Neural cell (in vitro differentiated cells): ENCODE measurements at regions not wholly inside any gene's neighbourhood (a gene's known extent, or its start where the extent isn't known, plus 50 kb on each side); places are given as distances from the start of the nearest gene placed in this dataset.

Experiments
- H2AFZ ChIP-seq: fragments of 200-600, 300-800 bp; sonication (generic), shearing (Covaris generic); 2 replicates; pipeline ENCODE4 v1.6.0; 2014; ENCODE audit warnings: low read depth, mild to moderate bottlenecking, antibody characterized with exemption, low read length, moderate library complexity
- H3F3A ChIP-seq: fragments of 200-600 bp; shearing (Covaris generic); 2 replicates; pipeline ENCODE4 v1.6.1; 2016; ENCODE audit warnings: mild to moderate bottlenecking, moderate library complexity, mixed read lengths, antibody characterized with exemption, low read length; ENCODE audit not compliant: insufficient read depth, poor library complexity, severe bottlenecking
- H3K27ac ChIP-seq: fragments of 200-600, 300-800 bp; sonication (generic), shearing (Covaris generic); 2 replicates; pipeline ENCODE4 v1.5.1; 2014; ENCODE audit warnings: mild to moderate bottlenecking, low read length, moderate library complexity
- H3K27me3 ChIP-seq: fragments of 300-800, 200-600 bp; sonication (generic), shearing (Covaris generic); 2 replicates; pipeline ENCODE4 v1.6.0; 2014; ENCODE audit warnings: mild to moderate bottlenecking, low read depth, low read length, moderate library complexity; ENCODE audit not compliant: insufficient read depth
- H3K36me3 ChIP-seq: fragments of 300-800, 200-600 bp; sonication (generic), shearing (Covaris generic); 2 replicates; pipeline ENCODE4 v1.5.1; 2014; ENCODE audit warnings: mild to moderate bottlenecking, antibody characterized with exemption, low read length, moderate library complexity; ENCODE audit not compliant: insufficient read depth
- H3K4me2 ChIP-seq: fragments of 300-800, 200-600 bp; sonication (generic), shearing (Covaris generic); 2 replicates; pipeline ENCODE4 v1.6.0; 2014; ENCODE audit warnings: mild to moderate bottlenecking, low read length
- H3K4me3 ChIP-seq: fragments of 300-800, 200-600 bp; sonication (generic), shearing (Covaris generic); 2 replicates; pipeline ENCODE4 v1.5.1; 2014; ENCODE audit warnings: mild to moderate bottlenecking, low read length, moderate library complexity
- H3K79me2 ChIP-seq: fragments of 200-600 bp; shearing (Covaris generic); replicated peaks from 2 replicates; pipeline ENCODE4 v1.6.0; 2014; ENCODE audit warnings: mild to moderate bottlenecking, low read length, moderate library complexity; ENCODE audit not compliant: insufficient read depth
- H3K9ac ChIP-seq: fragments of 300-800, 200-600 bp; sonication (generic), shearing (Covaris generic); 2 replicates; pipeline ENCODE4 v1.6.1; 2016; ENCODE audit warnings: mild to moderate bottlenecking, low read length, mixed read lengths
- H3K9me2 ChIP-seq: fragments of 200-600 bp; shearing (Covaris generic); 2 replicates; pipeline ENCODE4 v1.6.1; 2016; ENCODE audit warnings: mild to moderate bottlenecking, low read length, mixed read lengths; ENCODE audit not compliant: insufficient read depth
- H3K9me3 ChIP-seq: fragments of 200-600, 300-800 bp; sonication (generic), shearing (Covaris generic); 2 replicates; pipeline ENCODE4 v1.6.1; 2016; ENCODE audit warnings: mild to moderate bottlenecking, mixed run types, low read length, moderate library complexity, mixed read lengths
- H4K20me1 ChIP-seq: fragments of 200-600 bp; shearing (Covaris generic); 2 replicates; pipeline ENCODE4 v1.6.1; 2016; ENCODE audit warnings: mild to moderate bottlenecking, mixed run types; ENCODE audit not compliant: insufficient read depth
- EP300 ChIP-seq: fragments of 450-650 bp; conservative IDR thresholded peaks from 2 replicates; pipeline ENCODE4 v1.6.1; 2014; ENCODE audit warnings: antibody characterized with exemption, mild to moderate bottlenecking, moderate library complexity; ENCODE audit not compliant: poor library complexity, severe bottlenecking
- EZH2 ChIP-seq: fragments of 200-600, 300-800 bp; shearing (Covaris generic), sonication (generic); IDR thresholded peaks from 2 replicates; pipeline ENCODE4 v1.6.1; 2014; ENCODE audit warnings: antibody characterized with exemption, low read length, borderline replicate concordance, mild to moderate bottlenecking; ENCODE audit not compliant: insufficient read depth, poor library complexity, severe bottlenecking
- MXI1 ChIP-seq: fragments of 450-650 bp; conservative IDR thresholded peaks from 2 replicates; pipeline ENCODE4 v1.6.1; 2014; ENCODE audit warnings: antibody characterized with exemption, mild to moderate bottlenecking; ENCODE audit not compliant: poor library complexity, severe bottlenecking
- POLR2AphosphoS5 ChIP-seq: IDR thresholded peaks from 2 replicates; pipeline ENCODE4 v1.6.1; 2012
- RAD21 ChIP-seq: fragments of 450-650 bp; conservative IDR thresholded peaks from 2 replicates; pipeline ENCODE4 v1.6.1; 2014; ENCODE audit warnings: antibody characterized with exemption, mild to moderate bottlenecking, moderate library complexity
- SMC3 ChIP-seq: fragments of 450-650 bp; conservative IDR thresholded peaks from 2 replicates; pipeline ENCODE4 v1.6.1; 2014; ENCODE audit warnings: antibody characterized with exemption, mild to moderate bottlenecking, moderate library complexity; ENCODE audit not compliant: poor library complexity
- TAF1 ChIP-seq: IDR thresholded peaks from 2 replicates; pipeline ENCODE4 v1.6.1; 2012; ENCODE audit warnings: low read depth
- TF ChIP-seq, protein P1 (sequence below): fragments of 450-650 bp; IDR thresholded peaks from 2 replicates; pipeline ENCODE4 v1.5.1; 2014; ENCODE audit warnings: antibody characterized with exemption, mild to moderate bottlenecking, moderate library complexity; ENCODE audit not compliant: poor library complexity, severe bottlenecking
- TF ChIP-seq, protein P2 (sequence below): IDR thresholded peaks from 2 replicates; pipeline ENCODE4 v1.6.1; 2012; ENCODE audit warnings: borderline replicate concordance

GRCh38 chr5:100043475-100043874 lies 491.7 kb upstream of the FAM174A start:
- Histone ChIP-seq H3F3A (no peaks in the 10 kb centered on the region), H3K4me3 (no peak overlapping the region)

DNA sequence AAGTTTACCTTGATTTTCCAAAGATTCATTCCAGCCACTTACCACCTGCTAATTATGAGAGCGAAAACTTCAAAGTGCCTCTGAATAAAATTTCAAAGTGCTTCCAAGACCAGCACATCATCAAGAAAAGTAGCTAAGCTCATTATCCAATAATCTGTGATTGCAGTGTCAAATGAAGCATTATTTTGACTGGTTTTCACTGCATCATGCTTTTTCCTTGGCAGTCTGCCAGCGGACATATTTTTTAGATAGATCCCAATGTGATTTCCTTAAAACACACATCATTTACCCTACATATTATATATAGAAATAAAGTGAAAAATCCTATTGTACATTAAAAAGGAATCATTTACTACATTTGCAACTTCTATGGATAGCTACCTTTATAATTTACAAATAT lies 508.6 kb upstream of the FAM174A start:
- Histone ChIP-seq H3K4me2 (no peak overlapping the region), H3F3A (no peaks in the 10 kb centered on the region), H3K36me3 (no peaks in the 10 kb centered on the region), H4K20me1 (no peaks in the 10 kb centered on the region), H3K27me3 (no peaks in the 10 kb centered on the region), H3K9ac (no peak overlapping the region), H3K9me2 (no peaks in the 10 kb centered on the region), H3K9me3 (no peaks in the 10 kb centered on the region), H2AFZ (no peak overlapping the region), H3K27ac (no peak overlapping the region), H3K4me3 (no peak overlapping the region), H3K79me2 (no peaks in the 10 kb centered on the region)
- TF ChIP-seq MXI1, result no peak
- TF ChIP-seq, protein P1, sequence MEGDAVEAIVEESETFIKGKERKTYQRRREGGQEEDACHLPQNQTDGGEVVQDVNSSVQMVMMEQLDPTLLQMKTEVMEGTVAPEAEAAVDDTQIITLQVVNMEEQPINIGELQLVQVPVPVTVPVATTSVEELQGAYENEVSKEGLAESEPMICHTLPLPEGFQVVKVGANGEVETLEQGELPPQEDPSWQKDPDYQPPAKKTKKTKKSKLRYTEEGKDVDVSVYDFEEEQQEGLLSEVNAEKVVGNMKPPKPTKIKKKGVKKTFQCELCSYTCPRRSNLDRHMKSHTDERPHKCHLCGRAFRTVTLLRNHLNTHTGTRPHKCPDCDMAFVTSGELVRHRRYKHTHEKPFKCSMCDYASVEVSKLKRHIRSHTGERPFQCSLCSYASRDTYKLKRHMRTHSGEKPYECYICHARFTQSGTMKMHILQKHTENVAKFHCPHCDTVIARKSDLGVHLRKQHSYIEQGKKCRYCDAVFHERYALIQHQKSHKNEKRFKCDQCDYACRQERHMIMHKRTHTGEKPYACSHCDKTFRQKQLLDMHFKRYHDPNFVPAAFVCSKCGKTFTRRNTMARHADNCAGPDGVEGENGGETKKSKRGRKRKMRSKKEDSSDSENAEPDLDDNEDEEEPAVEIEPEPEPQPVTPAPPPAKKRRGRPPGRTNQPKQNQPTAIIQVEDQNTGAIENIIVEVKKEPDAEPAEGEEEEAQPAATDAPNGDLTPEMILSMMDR, result no peak

More at GRCh38 chr5:100043475-100043874, 491.7 kb upstream of the FAM174A start:
- Histone ChIP-seq H3K4me2 (no peak overlapping the region), H3K9me3 (no peaks in the 10 kb centered on the region), H3K27ac (no peak overlapping the region), H2AFZ (no peak overlapping the region), H3K27me3 (no peaks in the 10 kb centered on the region), H3K9ac (no peak overlapping the region), H3K9me2 (no peaks in the 10 kb centered on the region), H3K79me2 (no peaks in the 10 kb centered on the region), H3K36me3 (no peaks in the 10 kb centered on the region), H4K20me1 (no peaks in the 10 kb centered on the region)
- TF ChIP-seq, protein P1, result no peak
- TF ChIP-seq EZH2, result no peak
- TF ChIP-seq, protein P2, sequence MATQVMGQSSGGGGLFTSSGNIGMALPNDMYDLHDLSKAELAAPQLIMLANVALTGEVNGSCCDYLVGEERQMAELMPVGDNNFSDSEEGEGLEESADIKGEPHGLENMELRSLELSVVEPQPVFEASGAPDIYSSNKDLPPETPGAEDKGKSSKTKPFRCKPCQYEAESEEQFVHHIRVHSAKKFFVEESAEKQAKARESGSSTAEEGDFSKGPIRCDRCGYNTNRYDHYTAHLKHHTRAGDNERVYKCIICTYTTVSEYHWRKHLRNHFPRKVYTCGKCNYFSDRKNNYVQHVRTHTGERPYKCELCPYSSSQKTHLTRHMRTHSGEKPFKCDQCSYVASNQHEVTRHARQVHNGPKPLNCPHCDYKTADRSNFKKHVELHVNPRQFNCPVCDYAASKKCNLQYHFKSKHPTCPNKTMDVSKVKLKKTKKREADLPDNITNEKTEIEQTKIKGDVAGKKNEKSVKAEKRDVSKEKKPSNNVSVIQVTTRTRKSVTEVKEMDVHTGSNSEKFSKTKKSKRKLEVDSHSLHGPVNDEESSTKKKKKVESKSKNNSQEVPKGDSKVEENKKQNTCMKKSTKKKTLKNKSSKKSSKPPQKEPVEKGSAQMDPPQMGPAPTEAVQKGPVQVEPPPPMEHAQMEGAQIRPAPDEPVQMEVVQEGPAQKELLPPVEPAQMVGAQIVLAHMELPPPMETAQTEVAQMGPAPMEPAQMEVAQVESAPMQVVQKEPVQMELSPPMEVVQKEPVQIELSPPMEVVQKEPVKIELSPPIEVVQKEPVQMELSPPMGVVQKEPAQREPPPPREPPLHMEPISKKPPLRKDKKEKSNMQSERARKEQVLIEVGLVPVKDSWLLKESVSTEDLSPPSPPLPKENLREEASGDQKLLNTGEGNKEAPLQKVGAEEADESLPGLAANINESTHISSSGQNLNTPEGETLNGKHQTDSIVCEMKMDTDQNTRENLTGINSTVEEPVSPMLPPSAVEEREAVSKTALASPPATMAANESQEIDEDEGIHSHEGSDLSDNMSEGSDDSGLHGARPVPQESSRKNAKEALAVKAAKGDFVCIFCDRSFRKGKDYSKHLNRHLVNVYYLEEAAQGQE, result no peak
- TF ChIP-seq MXI1, result no peak
- no peak for TF ChIP-seq POLR2AphosphoS5
- no peak for TF ChIP-seq SMC3
- no peak for TF ChIP-seq EP300
- no peak for TF ChIP-seq TAF1
- TF ChIP-seq RAD21, result no peak
